Skin epidermis (tissue), 12 donors: ENCODE measurements at regions not wholly inside any gene's neighbourhood (a gene's known extent, or its start where the extent isn't known, plus 50 kb on each side); places are given as distances from the start of the nearest gene placed in this dataset.
"Not testable (repeated sequence)": the region's sequence is repeated elsewhere in the genome, so short reads cannot be mapped to it uniquely, and the experiment has no call there.

Experiments
- H3K27ac ChIP-seq, 21 experiments: fragments of 200-600 bp; sonication (generic) in 11 of 21; one replicate each; pipeline ENCODE4 v1.5.0; 2020; ENCODE audit warnings: mild to moderate bottlenecking in 3 of 21, inconsistent platforms in 2 of 21, moderate library complexity in 2 of 21
- H3K4me3 ChIP-seq, 7 experiments: fragments of 200-600 bp; sonication (generic) in 2 of 7; one replicate each; pipeline ENCODE4 v1.5.0; 2020; ENCODE audit warnings: inconsistent platforms in 2 of 7, mild to moderate bottlenecking in 2 of 7, moderate library complexity in 1 of 7

DNA sequence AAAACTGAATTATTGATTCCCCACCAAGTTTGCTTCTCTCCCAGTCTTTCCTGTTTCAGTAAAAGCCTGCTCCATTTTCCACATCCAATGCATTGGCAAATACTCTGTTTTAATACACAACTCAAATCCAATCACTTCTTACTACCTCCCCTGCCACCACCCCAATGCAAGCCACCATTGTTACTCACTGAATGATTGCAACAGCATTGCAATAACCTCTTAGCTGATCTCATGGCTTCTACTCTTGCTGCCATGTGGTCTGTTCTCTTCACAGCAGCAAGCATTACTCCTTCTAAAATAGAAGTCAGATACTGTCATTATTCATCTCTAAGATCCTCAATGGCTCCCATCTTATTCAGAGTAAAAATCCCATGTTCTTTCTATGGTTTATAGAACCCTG lies 123.4 kb downstream of the ATP6V1G3 start:
- Histone ChIP-seq H3K27ac (no peak overlapping the region), H3K4me3 (no peak overlapping the region)

DNA sequence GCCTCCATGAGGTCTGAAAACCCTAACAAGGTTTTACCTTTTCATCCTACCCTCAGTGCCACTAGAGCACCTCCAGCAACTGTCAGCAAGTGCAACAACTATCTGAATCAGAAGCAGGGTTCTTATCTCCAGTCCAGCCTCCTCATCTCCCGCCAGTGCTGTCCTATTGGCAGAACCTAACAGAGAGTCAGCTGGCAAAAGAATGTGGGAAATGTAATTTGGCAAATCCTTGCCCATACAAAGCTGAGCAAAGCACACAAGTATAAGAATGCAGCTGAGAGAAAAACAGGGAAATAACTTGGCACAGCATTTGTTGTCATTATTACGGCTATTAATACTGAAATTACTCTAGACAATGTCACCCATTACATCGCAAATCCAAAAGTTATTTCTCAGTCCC lies 124.2 kb downstream of the ATP6V1G3 start:
- Histone ChIP-seq H3K4me3 (no peak overlapping the region), H3K27ac (no peak overlapping the region)

DNA sequence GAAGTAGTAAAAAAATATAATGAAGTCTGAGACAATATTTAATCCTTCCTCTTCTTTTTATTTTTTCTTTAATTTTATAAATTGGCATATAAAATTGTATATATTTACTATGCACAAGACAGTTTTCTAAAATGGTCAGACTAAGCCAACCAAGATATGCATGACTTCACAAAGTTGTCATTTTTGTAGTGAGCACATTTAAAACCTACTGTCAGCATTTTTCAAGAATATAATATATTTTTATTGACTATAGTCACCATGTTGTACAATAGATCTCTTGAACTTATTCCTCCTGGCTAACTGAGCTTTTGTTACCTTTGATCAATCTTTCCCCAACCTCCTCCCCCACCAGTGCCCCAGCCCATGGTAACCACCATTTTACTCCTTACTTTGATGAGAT lies 129.2 kb downstream of the ATP6V1G3 start:
- H3K27ac ChIP-seq: no peak overlapping the region

DNA sequence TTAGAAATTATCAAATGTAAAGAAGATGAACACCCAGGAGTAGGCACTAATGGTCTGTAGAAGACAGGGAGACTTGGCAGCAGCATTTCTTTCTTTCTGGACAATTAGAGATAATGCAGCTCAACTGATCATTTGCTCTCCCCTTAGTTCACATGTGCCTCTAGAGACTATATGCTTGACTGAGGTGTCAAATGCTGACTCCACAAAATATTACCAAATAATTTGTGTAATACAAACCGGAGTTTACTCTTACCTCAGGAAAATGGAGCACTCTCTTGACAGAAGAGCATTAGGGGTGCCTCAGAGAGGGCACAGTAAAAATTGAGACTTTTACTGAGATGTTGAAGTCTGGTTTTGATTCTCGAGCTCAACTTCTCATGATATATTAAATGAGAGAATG lies 131.8 kb downstream of the ATP6V1G3 start:
- Histone ChIP-seq H3K27ac (no peak overlapping the region), H3K4me3 (no peak overlapping the region)

More for the DNA sequence above, 129.2 kb downstream of the ATP6V1G3 start:
- no peak overlapping the region for H3K4me3 ChIP-seq

DNA sequence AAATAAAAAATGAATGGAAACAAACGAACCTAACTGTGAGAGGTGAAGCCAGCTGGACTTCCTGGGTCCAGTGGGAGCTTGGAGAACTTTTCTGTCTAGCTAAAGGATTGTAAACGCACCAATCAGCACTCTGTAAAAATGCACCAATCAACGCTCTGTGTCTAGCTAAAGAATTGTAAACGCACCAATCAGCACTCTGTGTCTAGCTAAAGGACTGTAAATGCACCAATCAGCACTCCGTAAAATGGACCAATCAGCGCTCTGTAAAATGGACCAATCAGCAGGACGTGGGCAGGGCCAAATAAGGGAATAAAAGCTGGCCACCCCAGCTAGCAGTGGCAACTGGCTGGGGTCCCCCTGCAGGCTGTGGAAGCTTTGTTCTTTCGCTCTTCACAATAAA lies 135.8 kb downstream of the ATP6V1G3 start:
- H3K27ac ChIP-seq, H3K4me3 ChIP-seq: not testable (repeated sequence)

DNA sequence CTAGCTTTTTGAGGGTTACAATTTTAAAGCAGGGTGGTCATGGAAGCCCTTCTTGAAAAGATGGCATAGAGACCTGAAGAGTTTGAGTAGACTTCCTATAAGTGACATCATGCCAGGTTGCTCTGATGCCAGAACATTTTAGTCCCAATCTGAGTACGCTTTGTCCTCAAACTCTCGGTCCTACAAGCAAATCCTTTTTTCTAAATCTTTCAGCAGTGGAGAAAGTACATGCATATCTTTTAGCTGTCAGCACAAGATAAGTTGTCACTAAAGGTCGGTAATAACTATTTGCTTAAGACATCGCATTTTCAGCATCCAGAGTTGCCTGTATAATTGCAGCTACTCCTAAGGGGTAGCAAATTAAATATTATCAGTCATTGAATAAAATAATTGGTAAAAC lies 140.4 kb downstream of the ATP6V1G3 start:
- H3K27ac ChIP-seq: no peak overlapping the region
- H3K4me3 ChIP-seq: no peak overlapping the region

DNA sequence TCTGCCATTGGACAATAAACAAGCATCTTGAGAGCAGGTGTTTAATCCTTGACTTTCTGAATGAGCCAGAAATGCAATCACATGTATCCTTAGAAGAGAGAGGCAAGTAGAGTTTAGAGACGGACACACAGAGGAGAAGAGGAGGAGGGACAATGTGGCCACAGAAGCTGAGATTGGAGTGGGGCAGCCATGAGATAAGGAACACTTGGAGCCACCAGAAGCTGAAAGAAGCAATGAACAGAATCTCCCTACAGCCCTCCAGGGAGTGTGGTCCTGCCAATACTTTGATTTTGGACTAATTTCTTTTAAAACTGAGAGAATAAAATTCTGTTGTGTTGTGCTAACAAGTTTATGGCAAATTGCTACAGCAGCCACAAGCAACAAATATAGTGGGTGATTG lies 141.0 kb downstream of the ATP6V1G3 start:
- no peak overlapping the region for H3K4me3 ChIP-seq
- no peak overlapping the region for H3K27ac ChIP-seq

DNA sequence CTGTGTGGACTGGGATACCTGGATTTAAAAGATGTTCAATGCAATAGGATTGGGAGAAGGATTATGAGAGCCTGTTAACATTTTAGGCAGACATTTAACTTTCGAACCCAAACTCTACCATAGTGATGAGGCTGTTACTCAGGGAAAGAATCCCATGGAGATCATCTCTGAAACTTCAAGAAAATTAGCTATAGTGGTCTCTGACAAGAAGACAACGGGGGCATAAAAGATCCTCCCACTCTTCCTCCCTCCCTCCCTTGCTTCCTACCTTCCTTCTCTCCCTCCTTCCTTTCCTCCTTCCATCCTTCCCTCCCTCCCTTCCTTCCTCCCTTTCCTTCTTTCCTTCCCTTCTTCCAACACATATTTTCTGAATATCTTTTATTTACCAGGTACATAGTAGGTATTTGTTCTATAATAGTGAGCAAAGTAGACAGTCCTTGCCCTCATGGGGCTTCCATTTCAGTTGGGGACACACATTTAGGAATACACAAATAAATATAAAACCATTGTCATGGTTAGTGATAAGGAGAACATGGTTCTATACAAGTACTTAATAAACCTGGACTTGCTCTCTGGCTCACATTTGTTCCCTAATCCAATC lies 143.2 kb downstream of the ATP6V1G3 start:
- no peak overlapping the region for H3K27ac ChIP-seq
- no peak overlapping the region for H3K4me3 ChIP-seq

DNA sequence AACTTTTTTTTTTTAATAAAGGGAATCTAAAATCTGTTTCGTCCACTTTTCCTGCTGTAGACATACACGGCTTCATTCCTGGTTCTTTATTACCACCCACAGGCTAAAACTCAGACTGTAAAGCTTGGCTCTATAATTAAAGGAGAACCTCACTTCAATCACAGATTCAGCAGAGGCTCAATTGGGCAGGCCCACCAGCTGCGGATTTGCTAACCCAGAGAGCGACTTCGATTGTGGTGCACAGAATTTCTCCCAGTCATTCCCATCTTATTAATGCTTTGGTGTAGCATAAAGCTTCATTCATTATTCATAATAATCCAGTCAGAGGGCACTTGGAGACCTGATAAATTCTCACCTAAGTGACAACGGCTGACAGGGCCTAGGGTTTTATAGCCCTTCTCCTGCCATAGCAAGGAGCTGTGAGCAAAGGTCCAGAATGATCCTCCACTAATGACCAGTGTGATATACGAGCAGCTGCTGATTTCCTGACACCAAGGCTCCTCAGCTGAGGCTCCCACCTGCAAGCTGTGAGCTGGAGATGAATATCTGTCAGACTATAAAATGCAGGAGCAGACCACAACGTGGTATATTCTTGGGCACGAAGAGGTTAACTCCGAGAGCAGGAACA lies 149.0 kb downstream of the ATP6V1G3 start:
- no peak overlapping the region for H3K4me3 ChIP-seq
- H3K27ac ChIP-seq: no peak overlapping the region

DNA sequence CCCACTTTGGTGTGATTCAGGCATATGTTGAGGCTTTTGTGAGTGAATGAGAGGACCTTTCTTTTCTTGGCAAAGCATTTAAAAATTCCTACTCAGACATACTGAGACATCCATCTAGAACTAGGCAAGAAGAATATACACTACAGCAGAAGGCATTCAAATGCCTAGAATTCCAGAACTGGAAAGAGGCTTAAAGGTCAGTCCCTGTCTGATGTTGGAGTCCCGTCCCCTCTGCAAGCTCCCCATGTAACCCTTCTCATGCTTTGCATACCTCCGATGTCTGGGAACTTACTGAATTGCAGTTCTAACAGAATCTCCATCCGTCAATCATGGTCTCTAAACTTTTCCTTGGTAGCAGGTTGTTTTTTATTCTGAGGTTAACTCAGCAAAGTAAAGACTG lies 152.9 kb downstream of the ATP6V1G3 start:
- Histone ChIP-seq H3K27ac (no peak overlapping the region), H3K4me3 (no peak overlapping the region)

DNA sequence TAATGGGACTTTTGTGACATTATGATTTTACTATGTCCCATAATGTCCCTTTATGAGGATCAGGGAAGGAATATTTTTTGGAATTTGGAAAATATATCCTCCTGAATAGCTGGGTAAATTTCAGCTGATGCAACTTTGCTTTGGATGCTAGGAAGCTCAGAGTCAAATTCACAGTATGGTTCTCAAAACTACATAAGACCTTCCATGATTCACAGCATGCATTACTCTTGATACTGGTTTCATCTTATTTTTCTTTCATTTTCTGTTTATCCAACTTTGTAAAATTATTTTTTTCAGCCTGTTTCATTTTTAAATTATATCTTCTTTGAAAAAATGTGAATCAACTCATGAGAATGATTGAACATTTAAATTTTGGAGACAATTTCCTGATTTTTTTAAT lies 160.2 kb downstream of the ATP6V1G3 start:
- H3K4me3 ChIP-seq: no peak overlapping the region
- no peak overlapping the region for H3K27ac ChIP-seq

DNA sequence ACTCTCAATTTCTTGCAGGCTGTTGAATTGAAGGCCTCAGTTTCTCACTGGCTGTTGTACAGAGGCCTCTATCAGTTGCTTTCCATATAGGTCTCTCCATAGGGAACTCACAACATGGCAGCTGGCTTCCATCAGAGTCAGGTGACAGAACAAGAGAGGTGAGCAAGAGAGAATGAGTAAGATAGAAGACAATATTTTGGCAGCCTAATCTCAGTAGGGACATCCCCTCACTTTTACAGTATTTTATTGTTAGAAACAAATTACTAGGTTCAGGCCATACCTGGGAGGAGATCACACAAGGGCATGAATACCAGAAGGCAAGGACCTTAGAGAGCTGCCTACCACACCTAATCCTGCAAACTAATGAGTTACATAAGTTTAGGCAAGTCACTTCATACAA lies 162.8 kb downstream of the ATP6V1G3 start:
- H3K4me3 ChIP-seq: no peak overlapping the region
- no peak overlapping the region for H3K27ac ChIP-seq

DNA sequence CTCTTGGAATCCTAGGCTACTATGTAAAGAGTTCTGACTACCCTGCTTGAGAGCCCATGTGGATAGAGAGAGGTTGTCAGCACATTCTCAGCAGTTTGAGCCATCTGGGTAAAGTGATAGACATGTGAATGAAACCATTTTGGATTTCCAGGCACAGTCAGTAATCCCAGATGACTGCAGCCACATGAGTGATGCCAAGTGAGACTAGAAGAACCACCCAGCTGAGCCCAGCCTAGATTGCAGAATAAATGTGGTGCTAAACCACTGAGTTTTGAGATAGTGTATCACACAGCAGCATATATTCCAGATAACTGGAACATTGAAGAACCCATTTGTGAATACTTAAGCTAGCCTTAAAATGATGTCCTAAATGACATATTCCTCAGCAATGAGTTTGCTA lies 166.2 kb downstream of the ATP6V1G3 start:
- no peak overlapping the region for H3K4me3 ChIP-seq
- no peak overlapping the region for H3K27ac ChIP-seq

DNA sequence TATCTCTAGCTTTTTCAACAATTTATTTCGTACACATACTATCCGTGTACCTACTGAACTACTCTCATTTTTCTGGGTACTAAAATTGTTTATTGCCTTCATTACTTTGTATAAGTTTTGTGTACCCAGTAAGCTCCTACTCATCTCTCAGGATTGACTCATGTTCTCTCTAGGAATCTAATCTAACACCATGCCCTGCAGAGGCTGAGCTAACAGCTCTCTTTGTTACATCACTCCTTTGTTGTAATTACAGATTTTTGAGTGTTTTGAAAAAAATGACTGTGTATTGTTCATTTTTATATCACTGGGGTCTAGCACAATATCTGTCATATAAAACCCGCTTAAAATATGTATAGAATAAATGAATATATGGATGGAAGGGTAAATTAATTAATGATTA lies 167.1 kb downstream of the ATP6V1G3 start:
- Histone ChIP-seq H3K27ac (no peak overlapping the region), H3K4me3 (no peak overlapping the region)
